WTC11 (cell line): ENCODE measurements at regions not wholly inside any gene's neighbourhood (a gene's known extent, or its start where the extent isn't known, plus 50 kb on each side); places are given as distances from the start of the nearest gene placed in this dataset.

ENCODE experiments used
- ATAC-seq: fragments of 200-7000 bp; cut with Tn5 transposase; 2 replicates; pipeline ENCODE4 v1.10.0; 2021; ENCODE audit warnings: mild to moderate bottlenecking, moderate library complexity
- CTCF ChIA-PET: fragments of 300-600 bp; sonication (Branson Sonifier 250); formaldehyde crosslinking; loops from one replicate; lab custom pipeline; 2021; ENCODE audit warnings: antibody characterized with exemption; lab: Charles Lee
- POLR2A ChIA-PET: fragments of 350-600 bp; sonication (Branson Sonifier 250); formaldehyde crosslinking; loops from one replicate; lab custom pipeline; 2021; ENCODE audit warnings: antibody characterized with exemption; lab: Charles Lee
- DNase-seq: peaks from one replicate; pipeline ENCODE4 v3.0.0; 2021; ENCODE audit warnings: low spot score
- H3K27ac Mint-ChIP-seq: 2 replicates; pipeline ENCODE4 v1.8.0; 2021; ENCODE audit warnings: mixed read lengths
- H3K27me3 Mint-ChIP-seq: 2 replicates; pipeline ENCODE4 v1.8.0; 2021; ENCODE audit warnings: low read depth, mild to moderate bottlenecking, moderate library complexity, mixed read lengths
- H3K36me3 Mint-ChIP-seq: 2 replicates; pipeline ENCODE4 v1.8.0; 2021; ENCODE audit warnings: mixed read lengths
- H3K4me1 Mint-ChIP-seq: 2 replicates; pipeline ENCODE4 v1.8.0; 2022; ENCODE audit warnings: mixed read lengths
- H3K4me3 Mint-ChIP-seq: 2 replicates; pipeline ENCODE4 v1.8.0; 2021; ENCODE audit warnings: mild to moderate bottlenecking, moderate library complexity, mixed read lengths
- H3K9me3 Mint-ChIP-seq: 2 replicates; pipeline ENCODE4 v1.8.0; 2021; ENCODE audit warnings: mixed read lengths
- ATF1 ChIP-seq: sonication (generic); formaldehyde crosslinking; IDR thresholded peaks from 2 replicates; pipeline ENCODE4 v1.8.1; 2023; ENCODE audit warnings: mild to moderate bottlenecking, moderate library complexity, missing genetic modification reagents
- CDX4 ChIP-seq: fragments of 250-450 bp; sonication (Bioruptor Pico); IDR thresholded peaks from 2 replicates; pipeline ENCODE4 v1.9.0; 2021; ENCODE audit warnings: moderate library complexity, mild to moderate bottlenecking, inconsistent platforms, borderline replicate concordance
- CREB1 ChIP-seq: sonication (generic); formaldehyde crosslinking; IDR thresholded peaks from 2 replicates; pipeline ENCODE4 v1.8.0; 2023; ENCODE audit warnings: mild to moderate bottlenecking, missing genetic modification reagents
- ELF4 ChIP-seq: sonication (generic); formaldehyde crosslinking; IDR thresholded peaks from 2 replicates; pipeline ENCODE4 v1.8.1; 2022; ENCODE audit warnings: low read depth, mild to moderate bottlenecking, moderate library complexity, missing genetic modification reagents
- ERG ChIP-seq: fragments of 250-450 bp; sonication (Bioruptor Pico); IDR thresholded peaks from 2 replicates; pipeline ENCODE4 v1.8.0; 2021; ENCODE audit warnings: mild to moderate bottlenecking
- ESRRA ChIP-seq: sonication (generic); formaldehyde crosslinking; IDR thresholded peaks from 2 replicates; pipeline ENCODE4 v1.8.1; 2022; ENCODE audit warnings: mild to moderate bottlenecking, missing genetic modification reagents, borderline replicate concordance
- FOXP1 ChIP-seq: sonication (generic); formaldehyde crosslinking; IDR thresholded peaks from 2 replicates; pipeline ENCODE4 v1.8.0; 2022; ENCODE audit warnings: missing genetic modification reagents, mild to moderate bottlenecking, moderate library complexity, borderline replicate concordance
- GABPB1 ChIP-seq: sonication (generic); formaldehyde crosslinking; IDR thresholded peaks from 2 replicates; pipeline ENCODE4 v1.8.1; 2023; ENCODE audit warnings: mild to moderate bottlenecking, missing genetic modification reagents
- JAZF1 ChIP-seq: fragments of 250-450 bp; sonication (Bioruptor Pico); IDR thresholded peaks from 2 replicates; pipeline ENCODE4 v1.9.0; 2021; ENCODE audit warnings: moderate library complexity, mild to moderate bottlenecking, inconsistent platforms
- JUN ChIP-seq: sonication (generic); formaldehyde crosslinking; IDR thresholded peaks from 2 replicates; pipeline ENCODE4 v1.8.0; 2023; ENCODE audit warnings: mild to moderate bottlenecking, missing genetic modification reagents
- MXD4 ChIP-seq: fragments of 250-450 bp; sonication (Bioruptor Pico); IDR thresholded peaks from 2 replicates; pipeline ENCODE4 v1.8.0; 2021; ENCODE audit warnings: mild to moderate bottlenecking, moderate library complexity, borderline replicate concordance
- NR1H2 ChIP-seq: sonication (generic); formaldehyde crosslinking; IDR thresholded peaks from 2 replicates; pipeline ENCODE4 v1.9.0; 2021; ENCODE audit warnings: mild to moderate bottlenecking, moderate library complexity, missing genetic modification reagents
- NR2C2 ChIP-seq: sonication (generic); formaldehyde crosslinking; IDR thresholded peaks from 2 replicates; pipeline ENCODE4 v1.8.0; 2022; ENCODE audit warnings: mild to moderate bottlenecking, missing genetic modification reagents
- RORB ChIP-seq: fragments of 250-450 bp; sonication (Bioruptor Pico); IDR thresholded peaks from 2 replicates; pipeline ENCODE4 v1.9.0; 2021; ENCODE audit warnings: mild to moderate bottlenecking
- SMAD4 ChIP-seq: sonication (generic); formaldehyde crosslinking; IDR thresholded peaks from 2 replicates; pipeline ENCODE4 v1.8.0; 2022; ENCODE audit warnings: mild to moderate bottlenecking, missing genetic modification reagents
- SOX15 ChIP-seq: fragments of 250-450 bp; sonication (Bioruptor Pico); IDR thresholded peaks from 2 replicates; pipeline ENCODE4 v1.9.0; 2021; ENCODE audit warnings: mild to moderate bottlenecking
- TEAD4 ChIP-seq: sonication (generic); formaldehyde crosslinking; IDR thresholded peaks from 2 replicates; pipeline ENCODE4 v1.8.0; 2022; ENCODE audit warnings: mild to moderate bottlenecking, missing genetic modification reagents
- ZBTB21 ChIP-seq: sonication (generic); formaldehyde crosslinking; IDR thresholded peaks from 2 replicates; pipeline ENCODE4 v1.8.1; 2023; ENCODE audit warnings: mild to moderate bottlenecking, missing genetic modification reagents, borderline replicate concordance
- ZNF396 ChIP-seq: fragments of 250-450 bp; sonication (Bioruptor Pico); IDR thresholded peaks from 2 replicates; pipeline ENCODE4 v1.8.0; 2021; ENCODE audit warnings: mild to moderate bottlenecking, moderate library complexity, borderline replicate concordance
- ZNF423 ChIP-seq: fragments of 250-450 bp; sonication (Bioruptor Pico); IDR thresholded peaks from 2 replicates; pipeline ENCODE4 v2.1.2; 2022; ENCODE audit warnings: mild to moderate bottlenecking, moderate library complexity
- TF ChIP-seq, protein P1 (sequence below): sonication (generic); formaldehyde crosslinking; IDR thresholded peaks from 2 replicates; pipeline ENCODE4 v1.8.0; 2022; ENCODE audit warnings: missing genetic modification reagents
- TF ChIP-seq, protein P2 (sequence below): sonication (generic); formaldehyde crosslinking; IDR thresholded peaks from 2 replicates; pipeline ENCODE4 v1.8.0; 2022; ENCODE audit warnings: mild to moderate bottlenecking, missing genetic modification reagents
- TF ChIP-seq, protein P3 (sequence below): sonication (generic); formaldehyde crosslinking; IDR thresholded peaks from 2 replicates; pipeline ENCODE4 v1.8.0; 2022; ENCODE audit warnings: mild to moderate bottlenecking, missing genetic modification reagents
- TF ChIP-seq, protein P4 (sequence below): sonication (generic); formaldehyde crosslinking; IDR thresholded peaks from 2 replicates; pipeline ENCODE4 v1.8.1; 2023; ENCODE audit warnings: mild to moderate bottlenecking, missing genetic modification reagents
- TF ChIP-seq, protein P5 (sequence below): sonication (generic); formaldehyde crosslinking; IDR thresholded peaks from 2 replicates; pipeline ENCODE4 v1.8.0; 2022; ENCODE audit warnings: mild to moderate bottlenecking, missing genetic modification reagents

- no peak for TF ChIP-seq NR2C2 (CRISPR knock-in tag)
- TF ChIP-seq, protein P1, sequence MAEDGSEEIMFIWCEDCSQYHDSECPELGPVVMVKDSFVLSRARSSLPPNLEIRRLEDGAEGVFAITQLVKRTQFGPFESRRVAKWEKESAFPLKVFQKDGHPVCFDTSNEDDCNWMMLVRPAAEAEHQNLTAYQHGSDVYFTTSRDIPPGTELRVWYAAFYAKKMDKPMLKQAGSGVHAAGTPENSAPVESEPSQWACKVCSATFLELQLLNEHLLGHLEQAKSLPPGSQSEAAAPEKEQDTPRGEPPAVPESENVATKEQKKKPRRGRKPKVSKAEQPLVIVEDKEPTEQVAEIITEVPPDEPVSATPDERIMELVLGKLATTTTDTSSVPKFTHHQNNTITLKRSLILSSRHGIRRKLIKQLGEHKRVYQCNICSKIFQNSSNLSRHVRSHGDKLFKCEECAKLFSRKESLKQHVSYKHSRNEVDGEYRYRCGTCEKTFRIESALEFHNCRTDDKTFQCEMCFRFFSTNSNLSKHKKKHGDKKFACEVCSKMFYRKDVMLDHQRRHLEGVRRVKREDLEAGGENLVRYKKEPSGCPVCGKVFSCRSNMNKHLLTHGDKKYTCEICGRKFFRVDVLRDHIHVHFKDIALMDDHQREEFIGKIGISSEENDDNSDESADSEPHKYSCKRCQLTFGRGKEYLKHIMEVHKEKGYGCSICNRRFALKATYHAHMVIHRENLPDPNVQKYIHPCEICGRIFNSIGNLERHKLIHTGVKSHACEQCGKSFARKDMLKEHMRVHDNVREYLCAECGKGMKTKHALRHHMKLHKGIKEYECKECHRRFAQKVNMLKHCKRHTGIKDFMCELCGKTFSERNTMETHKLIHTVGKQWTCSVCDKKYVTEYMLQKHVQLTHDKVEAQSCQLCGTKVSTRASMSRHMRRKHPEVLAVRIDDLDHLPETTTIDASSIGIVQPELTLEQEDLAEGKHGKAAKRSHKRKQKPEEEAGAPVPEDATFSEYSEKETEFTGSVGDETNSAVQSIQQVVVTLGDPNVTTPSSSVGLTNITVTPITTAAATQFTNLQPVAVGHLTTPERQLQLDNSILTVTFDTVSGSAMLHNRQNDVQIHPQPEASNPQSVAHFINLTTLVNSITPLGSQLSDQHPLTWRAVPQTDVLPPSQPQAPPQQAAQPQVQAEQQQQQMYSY (CRISPR knock-in tag) = no peak
- TF ChIP-seq NR1H2 (CRISPR knock-in tag) = no peak
- no peak for TF ChIP-seq TEAD4 (CRISPR knock-in tag)
- TF ChIP-seq RORB (CRISPR knock-in tag) = no peak
- TF ChIP-seq, protein P2, sequence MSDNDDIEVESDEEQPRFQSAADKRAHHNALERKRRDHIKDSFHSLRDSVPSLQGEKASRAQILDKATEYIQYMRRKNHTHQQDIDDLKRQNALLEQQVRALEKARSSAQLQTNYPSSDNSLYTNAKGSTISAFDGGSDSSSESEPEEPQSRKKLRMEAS = no peak
- no peak for TF ChIP-seq SMAD4 (CRISPR knock-in tag)
- no peak for TF ChIP-seq JUN (CRISPR knock-in tag)
- TF ChIP-seq FOXP1 (CRISPR knock-in tag) = no peak
- no peak for TF ChIP-seq ELF4 (CRISPR knock-in tag)
These were observed 140.7 kb upstream of the PKDCC start (continued) for GRCh38 chr2:41907141-41907540.

DNA sequence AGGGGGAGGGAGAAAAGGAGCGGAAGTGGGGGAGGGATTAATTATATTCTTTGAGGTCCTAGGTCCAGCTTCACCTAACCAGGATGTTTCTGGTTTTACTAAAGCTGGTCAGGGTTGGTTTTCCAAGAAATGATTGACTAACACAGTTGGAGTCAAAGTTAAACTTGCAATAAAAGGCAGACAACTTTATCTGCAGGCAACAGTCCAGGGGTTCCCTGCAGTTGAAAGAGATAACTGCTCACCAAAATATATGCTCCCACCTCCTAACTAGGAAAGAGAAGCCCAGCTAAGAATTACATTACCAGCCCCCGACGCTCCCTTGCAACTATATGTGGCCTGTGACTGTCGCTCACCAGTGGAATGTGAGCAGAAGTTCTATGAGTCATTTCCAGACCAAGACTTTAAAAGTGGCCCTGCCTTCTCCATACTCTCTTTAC, 140.0 kb upstream of the PKDCC start:
- Mint-ChIP-seq H3K27ac (no peak overlapping the region), H3K4me3 (no peak overlapping the region), H3K27me3 (peaks cover 4% of the 10 kb centered on the region; the same call in 1 of the 2 replicates), H3K9me3 (no peaks in the 10 kb centered on the region), H3K36me3 (no peaks in the 10 kb centered on the region), H3K4me1 (peaks cover 14% of the 10 kb centered on the region)
- ATAC-seq (no peak), DNase-seq (no peak)
- TF ChIP-seq ATF1 (CRISPR knock-in tag) (no peak), MXD4 (CRISPR knock-in tag) (no peak), SOX15 (no peak), ESRRA (CRISPR knock-in tag) (no peak), CREB1 (CRISPR knock-in tag) (no peak), ZBTB21 (CRISPR knock-in tag) (no peak), GABPB1 (no peak), CDX4 (no peak), ERG (no peak), ZNF423 (CRISPR knock-in tag) (no peak), ZNF396 (no peak), FOXP1 (CRISPR knock-in tag) (no peak), JAZF1 (CRISPR knock-in tag) (no peak)
- TF ChIP-seq, protein P3, sequence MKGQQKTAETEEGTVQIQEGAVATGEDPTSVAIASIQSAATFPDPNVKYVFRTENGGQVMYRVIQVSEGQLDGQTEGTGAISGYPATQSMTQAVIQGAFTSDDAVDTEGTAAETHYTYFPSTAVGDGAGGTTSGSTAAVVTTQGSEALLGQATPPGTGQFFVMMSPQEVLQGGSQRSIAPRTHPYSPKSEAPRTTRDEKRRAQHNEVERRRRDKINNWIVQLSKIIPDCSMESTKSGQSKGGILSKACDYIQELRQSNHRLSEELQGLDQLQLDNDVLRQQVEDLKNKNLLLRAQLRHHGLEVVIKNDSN (CRISPR knock-in tag) = no peak
- TF ChIP-seq, protein P4, sequence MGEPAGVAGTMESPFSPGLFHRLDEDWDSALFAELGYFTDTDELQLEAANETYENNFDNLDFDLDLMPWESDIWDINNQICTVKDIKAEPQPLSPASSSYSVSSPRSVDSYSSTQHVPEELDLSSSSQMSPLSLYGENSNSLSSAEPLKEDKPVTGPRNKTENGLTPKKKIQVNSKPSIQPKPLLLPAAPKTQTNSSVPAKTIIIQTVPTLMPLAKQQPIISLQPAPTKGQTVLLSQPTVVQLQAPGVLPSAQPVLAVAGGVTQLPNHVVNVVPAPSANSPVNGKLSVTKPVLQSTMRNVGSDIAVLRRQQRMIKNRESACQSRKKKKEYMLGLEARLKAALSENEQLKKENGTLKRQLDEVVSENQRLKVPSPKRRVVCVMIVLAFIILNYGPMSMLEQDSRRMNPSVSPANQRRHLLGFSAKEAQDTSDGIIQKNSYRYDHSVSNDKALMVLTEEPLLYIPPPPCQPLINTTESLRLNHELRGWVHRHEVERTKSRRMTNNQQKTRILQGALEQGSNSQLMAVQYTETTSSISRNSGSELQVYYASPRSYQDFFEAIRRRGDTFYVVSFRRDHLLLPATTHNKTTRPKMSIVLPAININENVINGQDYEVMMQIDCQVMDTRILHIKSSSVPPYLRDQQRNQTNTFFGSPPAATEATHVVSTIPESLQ (CRISPR knock-in tag) = no peak
- TF ChIP-seq, protein P5, sequence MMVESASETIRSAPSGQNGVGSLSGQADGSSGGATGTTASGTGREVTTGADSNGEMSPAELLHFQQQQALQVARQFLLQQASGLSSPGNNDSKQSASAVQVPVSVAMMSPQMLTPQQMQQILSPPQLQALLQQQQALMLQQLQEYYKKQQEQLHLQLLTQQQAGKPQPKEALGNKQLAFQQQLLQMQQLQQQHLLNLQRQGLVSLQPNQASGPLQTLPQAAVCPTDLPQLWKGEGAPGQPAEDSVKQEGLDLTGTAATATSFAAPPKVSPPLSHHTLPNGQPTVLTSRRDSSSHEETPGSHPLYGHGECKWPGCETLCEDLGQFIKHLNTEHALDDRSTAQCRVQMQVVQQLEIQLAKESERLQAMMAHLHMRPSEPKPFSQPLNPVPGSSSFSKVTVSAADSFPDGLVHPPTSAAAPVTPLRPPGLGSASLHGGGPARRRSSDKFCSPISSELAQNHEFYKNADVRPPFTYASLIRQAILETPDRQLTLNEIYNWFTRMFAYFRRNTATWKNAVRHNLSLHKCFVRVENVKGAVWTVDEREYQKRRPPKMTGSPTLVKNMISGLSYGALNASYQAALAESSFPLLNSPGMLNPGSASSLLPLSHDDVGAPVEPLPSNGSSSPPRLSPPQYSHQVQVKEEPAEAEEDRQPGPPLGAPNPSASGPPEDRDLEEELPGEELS = no peak
- POLR2A ChIA-PET = no interaction called here
- CTCF ChIA-PET = interaction anchor here (0.9 kb wide), 1 partner anchor 38 kb away, joined by 3 read pairs; no protein-coding TSS in a partner anchor
